CD4-positive, alpha-beta T cell treated with Interleukin-17A for 4 hours (primary cell): ENCODE measurements at regions not wholly inside any gene's neighbourhood (a gene's known extent, or its start where the extent isn't known, plus 50 kb on each side); places are given as distances from the start of the nearest gene placed in this dataset.
"Not testable (repeated sequence)": the region's sequence is repeated elsewhere in the genome, so short reads cannot be mapped to it uniquely, and the experiment has no call there.

Source experiments
- DNase-seq: peaks from one replicate; pipeline ENCODE4 v3.0.0-alpha.2; 2020; ENCODE audit warnings: mixed read lengths

DNA sequence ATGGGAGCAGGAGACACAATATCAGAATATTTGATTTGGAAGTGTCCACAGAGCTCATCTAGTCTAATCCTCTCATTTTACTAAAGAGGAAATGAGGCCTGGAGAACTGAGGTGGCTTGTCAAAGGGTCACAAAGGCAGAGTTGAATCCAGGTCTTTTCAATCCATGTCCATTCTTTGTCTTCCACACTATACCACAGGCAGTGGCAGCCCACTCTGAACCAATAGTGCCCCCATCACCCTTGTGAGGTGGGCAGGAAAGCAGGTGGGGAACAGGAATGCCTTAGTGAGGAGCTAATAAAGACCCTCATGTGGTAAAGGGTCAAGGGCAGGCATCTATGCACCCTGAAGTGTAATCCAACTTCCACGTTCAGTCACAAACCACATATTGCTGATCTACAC, 134.8 kb upstream of the EGLN3 start:
- no peak for DNase-seq

DNA sequence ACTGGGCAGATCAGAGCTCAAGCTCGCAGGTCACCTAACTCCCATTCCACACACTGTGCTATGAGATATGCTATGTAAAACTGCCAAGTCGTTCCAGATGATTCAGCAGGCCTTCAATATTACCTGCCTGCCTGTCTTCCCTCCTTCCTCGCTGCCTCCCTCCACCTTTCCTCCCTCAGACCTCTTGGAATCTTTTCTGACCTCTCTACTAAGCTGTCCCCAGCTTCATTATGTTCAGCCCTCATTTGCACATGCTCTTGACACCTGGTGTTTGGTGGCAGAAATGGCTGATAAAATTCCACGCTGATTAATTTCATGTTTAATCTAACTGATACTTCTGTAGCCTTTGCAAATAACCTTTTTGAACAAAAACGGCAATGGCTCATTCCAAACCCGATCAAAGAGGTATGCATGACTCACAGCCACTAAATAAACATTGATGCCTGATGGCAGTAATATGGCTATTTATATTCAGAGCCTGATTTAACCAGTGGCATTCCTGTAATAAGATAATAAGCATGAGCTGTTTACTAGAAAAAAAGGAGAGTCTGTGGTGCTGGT, 130.8 kb upstream of the EGLN3 start:
- DNase-seq = no peak

DNA sequence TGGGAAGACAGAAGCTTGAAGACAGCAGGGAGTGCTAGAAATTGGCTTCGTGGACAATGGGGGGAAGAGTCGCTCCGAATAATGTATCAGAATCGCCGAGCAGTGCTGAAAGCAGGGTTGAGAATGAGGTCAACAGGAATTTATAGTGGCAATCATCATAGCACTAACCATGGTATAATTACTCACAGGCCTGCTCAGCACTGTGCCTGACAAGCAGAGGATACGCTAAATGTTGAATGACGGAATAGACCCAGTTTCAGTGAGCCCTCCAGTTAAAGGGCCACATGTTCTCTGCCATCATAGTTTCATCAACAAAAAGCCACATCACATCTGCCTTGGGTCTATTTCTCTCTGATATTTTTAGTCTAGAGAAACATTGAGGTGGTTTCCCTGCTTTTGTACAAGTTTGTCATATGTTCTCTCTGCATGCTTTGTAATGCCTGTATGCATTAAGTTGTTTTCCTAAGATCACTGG, 130.3 kb upstream of the EGLN3 start:
- no peak for DNase-seq

DNA sequence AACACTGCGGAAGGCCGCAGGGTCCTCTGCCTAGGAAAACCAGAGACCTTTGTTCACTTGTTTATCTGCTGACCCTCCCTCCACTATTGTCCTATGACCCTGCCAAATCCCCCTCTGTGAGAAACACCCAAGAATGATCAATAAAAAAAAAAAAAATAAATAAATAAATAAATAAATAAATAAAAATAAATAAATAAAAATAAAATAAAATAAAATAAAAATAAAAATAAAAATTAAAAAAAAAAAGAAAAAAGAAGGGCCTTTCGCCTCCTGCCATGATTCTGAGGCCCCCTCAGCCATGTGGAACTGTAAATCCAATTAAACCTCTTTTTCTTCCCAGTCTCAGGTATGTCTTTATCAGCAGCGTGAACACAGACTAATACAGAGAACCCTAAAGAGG, 128.8 kb upstream of the EGLN3 start:
- not testable (repeated sequence) for DNase-seq

DNA sequence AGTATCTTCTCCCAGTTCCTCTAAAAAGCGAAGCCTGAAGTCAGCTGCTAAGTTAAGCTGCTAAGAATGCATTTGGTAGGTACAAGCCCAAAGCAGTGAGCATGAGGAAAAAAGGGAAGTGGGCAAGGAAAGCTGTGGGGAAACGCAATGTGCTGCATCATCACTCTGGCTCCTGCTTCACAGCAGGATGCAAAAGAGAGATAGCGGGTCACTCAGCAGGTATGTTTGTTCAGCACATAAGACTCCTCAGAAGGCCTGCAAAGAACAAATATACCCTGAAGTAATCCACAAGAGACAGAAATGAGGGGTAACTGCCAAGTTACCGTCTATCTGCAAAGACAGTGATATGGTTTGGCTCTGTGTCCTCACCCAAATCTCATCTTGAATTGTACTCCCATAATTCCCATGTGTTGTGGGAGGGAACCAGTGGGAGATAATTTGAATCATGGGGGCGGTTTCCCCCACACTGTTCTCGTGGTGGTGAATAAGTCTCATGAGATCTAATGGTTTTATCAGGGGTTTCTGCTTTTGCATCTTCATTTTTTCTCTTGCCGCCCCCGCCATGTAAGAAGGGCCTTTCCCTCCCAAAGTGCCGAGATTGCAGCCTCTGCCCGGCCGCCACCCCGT, 127.4 kb upstream of the EGLN3 start:
- no peak for DNase-seq

DNA sequence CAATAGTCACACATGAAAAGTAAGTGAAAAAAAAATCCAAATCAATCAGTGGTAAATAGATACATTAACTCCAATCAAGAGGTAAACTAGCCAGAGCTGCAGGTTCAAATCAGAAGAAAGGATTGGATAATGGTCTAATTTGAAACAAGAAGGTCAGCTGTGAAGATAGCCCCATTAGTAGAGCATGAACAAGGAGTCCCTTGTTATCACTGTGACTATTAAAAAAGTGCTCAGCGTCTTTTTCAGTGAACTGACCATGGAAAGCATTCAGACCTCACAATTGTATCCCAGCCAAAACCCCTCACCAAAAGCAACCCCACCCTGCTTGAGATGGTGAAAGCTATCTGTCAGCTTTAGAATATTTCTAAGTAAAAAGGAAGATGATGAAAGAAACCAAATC, 125.0 kb upstream of the EGLN3 start:
- no peak for DNase-seq

DNA sequence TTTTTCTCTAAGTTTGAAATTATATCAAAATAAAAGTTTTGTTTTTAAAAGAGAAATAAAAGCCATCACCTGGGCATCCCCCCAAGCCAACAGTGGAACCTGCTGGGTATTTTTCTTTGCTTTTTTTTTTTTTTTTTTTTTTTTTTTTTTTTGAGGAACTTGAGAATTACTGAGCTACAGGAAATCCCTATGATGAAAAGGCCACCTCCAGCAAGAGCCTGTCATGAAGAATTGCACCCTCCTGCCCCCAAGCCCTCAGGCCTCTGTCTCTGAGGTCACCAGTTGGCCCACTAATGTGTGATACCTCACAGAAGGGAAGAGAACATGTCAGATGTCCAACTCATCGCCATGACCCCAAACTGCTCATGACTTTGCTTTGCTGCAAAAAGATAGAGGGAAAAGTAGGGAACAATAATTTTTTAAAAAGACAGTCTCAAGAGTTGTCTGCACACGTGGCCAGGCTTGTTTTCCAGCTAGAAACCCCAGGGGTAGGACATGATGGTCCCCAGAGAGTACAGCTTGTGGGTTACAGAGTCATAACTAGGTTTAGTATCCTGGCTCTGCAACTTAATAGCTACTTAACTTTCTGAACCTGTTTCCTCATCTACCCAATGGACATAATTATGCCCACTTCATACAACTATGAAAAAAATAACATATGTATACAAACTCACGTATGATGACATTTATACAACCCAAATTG, 124.3 kb upstream of the EGLN3 start:
- DNase-seq = no peak

DNA sequence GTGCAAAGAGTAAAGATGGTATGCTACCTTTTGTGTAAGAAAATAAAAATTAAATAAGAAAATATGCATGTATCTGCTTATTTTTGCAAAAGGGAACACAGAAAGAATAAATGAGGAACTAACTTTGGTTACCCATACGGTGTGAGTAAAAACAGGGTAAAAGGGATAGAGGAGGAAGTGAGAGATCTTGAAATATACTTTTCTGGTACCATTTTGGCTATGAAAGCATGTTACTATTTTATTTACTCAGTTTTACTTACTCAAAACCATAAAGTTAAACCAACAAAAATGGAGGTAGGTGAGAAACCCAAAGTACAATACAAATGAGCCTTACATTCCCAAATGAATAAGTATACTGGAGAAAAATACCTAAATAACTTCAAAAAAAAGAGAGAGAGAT, 122.0 kb upstream of the EGLN3 start:
- no peak for DNase-seq

DNA sequence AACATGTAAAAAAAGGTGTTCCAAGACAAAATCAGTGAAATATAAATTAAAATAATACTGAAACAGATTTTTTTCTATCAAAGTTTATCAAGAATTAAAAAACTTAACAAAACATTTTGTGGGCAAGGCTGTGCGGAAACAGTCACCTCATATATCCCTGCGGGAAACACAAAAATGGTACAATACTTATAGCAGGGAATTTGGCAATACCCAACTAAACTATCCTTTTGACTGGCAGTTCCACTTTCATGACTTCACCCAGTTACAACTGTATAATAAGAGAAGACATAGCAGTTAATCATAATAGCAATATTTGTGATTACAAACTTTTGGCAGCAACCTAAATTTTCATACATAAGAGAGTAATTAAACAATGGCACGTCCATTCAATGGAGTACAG, 121.5 kb upstream of the EGLN3 start:
- no peak for DNase-seq

DNA sequence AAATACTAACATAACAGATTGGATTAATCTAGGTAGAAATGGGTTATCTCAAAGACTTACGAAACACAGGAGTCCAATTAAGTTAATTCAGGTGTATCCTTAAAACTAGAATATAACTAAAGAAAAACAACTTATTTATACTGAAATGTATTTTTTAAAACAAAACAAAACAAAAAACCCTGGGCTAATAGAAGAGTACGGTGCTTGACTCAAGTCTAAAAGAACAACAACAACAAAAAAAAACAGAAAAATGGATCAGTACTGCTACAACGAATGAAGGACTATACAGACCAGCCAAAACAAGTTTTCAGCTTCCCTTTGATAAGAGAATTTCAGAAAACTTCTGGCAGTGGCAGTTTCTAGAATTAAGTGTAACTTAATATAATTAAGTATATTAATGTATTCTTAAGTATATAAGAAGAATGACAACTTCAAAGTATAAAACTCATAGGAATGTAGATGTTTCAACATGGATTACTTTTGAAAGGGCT, 120.1 kb upstream of the EGLN3 start:
- no peak for DNase-seq

DNA sequence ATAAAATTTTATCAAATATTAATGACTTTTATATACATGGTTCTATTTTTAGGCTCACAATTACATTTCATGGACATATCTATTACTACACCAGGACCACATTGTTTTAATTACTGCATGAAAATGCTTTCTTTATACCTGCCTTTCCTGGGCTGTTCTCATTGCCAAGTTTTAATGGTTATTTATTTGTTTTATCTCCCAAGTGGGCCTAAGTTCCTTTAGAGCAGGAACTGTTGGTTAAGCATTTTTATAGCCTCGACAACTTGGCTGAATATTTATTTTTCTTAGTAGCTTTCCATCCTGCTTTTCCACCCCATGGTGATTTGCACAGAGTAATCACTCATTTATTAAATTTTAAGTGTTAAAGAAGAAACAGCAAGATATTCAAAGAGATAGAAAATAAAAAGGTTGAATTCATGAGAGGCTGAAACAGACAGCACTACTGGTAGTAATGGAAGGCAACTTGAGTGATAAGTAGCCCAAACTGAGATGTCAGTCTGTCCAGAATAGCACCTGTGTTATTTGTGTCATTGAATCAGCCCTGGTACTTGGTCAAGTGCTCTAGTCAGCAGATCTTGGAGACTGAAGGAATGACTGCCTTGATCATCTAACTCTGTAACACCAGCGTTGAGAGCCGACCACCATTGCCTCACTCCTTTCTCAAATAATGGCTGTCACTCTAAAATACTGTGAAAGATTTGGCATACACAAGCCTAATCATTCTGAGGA, 119.1 kb upstream of the EGLN3 start:
- DNase-seq = no peak

DNA sequence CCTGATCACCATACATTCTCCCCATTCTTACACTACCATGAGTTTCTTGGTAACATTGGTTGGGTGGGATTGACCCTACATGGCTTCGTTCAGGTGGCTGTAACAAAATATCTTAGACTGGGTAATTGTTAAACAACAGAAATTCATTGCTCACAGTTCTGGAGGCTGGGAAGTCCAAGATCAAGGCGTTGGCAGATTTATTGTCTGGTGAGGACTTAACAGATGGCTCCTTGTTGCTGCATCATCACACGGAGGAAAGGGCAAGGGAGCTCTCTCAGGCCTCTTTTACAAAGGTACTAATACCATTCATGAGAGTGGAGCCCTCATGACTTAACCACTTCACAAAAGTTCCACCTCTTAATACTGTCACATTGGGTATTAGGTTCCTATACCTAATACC, 116.7 kb upstream of the EGLN3 start:
- no peak for DNase-seq

DNA sequence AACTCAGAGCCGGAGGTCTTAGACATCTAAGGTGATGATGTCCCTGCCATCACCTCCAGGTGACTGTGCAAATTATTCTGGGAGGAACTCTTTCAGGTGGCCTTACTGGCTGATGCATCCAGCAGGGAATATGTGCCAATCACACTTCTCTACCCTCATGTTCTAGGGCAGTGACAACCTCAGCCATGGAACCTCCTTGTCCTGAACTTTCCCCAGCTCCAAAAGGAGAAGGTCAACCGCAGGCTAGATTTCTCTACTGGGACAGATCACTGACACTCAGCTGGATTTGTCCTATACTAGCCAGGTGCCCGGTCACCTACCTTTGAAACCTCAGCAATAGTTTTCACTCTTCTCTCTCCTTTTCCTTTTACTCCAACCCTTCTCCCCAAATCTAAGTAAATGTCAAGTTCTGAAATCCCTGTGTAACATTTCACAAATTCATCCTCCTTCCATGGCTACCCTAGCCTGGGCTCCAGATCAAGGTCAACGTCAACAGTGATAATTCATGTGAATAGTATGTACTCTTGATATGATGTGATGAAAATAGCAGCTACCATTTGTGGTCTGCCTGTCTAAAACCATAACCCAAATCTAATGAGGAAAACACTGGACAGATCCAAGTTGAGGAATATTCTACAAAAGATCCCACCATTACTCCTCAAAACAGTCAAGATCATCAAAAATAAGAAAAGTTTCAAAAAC, 115.0 kb upstream of the EGLN3 start:
- no peak for DNase-seq

DNA sequence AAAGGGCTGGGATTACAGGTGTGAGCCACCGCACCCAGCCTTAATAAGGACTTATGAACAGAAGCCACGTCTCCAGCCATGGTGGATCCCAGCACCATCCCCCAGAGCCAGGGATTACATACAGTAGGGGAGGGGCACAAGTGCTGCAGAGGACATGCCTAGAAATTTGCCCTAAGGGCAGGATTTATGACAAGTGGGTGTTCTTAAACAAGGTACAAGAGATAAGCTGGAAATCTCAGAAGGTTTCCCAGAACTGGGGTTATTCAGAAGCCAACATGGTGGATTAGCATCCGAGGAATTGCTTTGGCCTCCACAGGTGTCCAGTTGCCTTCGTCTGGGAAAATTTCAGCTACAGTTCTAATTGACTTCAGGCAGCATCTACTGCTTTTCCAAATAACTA, 114.4 kb upstream of the EGLN3 start:
- DNase-seq = no peak

DNA sequence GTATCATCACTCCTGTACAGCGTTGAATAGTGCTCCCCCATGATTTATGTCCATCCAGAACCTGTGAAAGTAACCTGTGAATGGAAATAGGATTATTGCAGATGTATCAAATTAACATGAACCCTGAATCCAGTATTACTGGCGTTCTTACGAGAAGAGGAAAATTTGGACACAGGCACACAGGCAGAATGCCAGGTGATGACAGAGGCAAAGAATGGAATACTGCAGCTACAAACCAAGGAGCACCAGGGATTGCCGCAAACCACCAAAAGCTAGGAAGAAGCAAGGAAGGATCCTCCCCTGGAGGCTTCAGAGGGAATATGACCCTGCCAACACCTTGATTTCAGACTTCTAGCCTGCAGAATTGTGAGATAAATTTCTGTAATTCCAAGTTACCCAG, 113.5 kb upstream of the EGLN3 start:
- DNase-seq = no peak

DNA sequence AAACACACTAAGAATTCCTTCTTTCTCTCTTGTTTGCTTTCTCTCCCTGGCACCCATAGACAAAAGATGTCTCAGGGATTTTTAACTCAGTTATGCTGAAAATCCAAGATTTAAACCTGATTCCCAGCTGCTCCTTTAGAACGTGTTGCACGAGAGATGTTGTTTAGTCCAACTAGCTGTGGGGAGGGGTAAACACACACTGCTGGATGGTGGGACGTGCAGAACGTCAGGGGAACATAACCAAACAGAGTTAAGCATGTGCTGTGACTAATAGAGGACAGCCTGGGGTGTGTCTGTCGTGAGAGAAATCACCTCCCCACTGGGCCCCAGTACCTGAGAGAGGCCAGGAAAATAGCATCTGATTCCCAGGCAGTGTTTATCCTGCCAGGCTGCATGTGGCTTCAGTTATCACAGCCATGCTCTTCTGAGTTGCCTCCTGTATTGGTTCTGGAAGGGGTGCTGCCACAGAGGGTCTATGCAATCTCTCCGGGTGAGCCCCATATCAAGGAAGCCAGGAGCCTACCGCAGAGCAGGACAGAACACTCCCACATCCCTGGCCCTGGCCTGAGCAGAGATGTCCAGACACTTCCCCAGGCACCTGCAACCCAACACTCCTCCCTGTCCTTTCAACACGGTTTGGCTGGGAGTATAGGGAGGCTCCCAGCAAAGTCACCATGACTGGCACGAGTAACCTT, 112.7 kb upstream of the EGLN3 start:
- DNase-seq = no peak

DNA sequence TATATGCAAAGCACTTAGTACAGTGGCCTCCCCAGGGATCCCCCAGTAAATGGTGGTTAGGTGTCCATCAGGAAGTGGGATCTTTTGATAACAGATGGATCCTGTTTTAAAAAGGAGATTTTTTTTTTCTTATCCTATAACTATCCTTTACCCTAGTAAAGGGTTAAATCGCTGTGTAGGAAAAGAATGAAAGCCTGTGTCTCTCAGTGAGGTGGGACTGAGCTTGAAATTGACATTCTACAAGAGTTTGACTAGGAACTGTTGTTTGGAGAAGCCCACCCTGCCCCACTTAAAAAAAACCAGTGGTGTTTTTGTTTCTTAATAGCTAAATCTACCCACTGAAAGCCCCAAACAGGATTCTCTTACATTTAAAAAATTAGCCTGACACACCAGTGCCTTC, 112.2 kb upstream of the EGLN3 start:
- DNase-seq = no peak

DNA sequence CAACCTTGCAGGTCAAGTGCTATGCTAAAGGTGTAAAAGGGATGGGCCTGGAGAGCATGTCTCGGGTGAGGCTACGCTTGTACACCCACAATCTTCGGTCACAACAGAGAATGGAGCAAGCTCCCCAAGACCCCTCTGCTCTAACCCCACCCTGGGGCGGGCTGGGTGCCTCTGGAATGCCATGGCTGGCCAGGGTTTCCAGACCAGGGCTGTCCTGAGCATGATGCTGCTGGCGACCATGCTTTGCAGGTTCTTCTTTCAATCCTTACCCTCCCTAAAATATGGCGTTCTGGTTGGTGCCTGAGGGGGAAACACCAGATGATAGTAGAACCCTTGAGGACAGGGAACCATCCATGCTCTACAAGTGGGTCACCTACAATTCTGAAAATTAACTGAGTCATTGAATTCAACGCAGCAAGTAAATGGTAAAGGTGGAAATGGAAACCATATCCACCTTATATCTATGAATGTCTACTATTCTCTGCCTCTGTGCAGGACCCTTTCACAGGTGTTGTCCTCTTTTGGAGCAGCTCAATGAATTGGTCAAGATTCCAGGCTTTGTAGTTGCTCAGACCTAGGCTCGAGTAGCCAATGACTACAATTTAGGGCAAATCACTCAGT, 111.6 kb upstream of the EGLN3 start:
- no peak for DNase-seq

DNA sequence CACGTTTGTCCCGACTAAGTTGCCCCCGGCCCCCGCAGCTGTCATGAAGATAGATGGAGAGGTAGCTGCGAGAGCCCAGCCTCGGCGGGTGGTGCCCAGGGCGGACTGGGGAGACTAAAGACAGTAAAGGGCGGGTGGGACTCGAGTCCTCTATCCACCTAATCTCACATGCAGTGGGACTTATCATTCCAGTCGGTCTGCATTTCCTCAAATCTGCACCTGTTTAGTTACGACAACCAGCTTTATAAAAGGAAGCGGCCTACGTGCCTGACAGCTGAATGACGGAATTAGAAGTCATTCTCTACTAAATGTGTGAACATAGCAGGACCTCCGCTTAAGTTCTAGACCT, 109.8 kb upstream of the EGLN3 start:
- DNase-seq = no peak

DNA sequence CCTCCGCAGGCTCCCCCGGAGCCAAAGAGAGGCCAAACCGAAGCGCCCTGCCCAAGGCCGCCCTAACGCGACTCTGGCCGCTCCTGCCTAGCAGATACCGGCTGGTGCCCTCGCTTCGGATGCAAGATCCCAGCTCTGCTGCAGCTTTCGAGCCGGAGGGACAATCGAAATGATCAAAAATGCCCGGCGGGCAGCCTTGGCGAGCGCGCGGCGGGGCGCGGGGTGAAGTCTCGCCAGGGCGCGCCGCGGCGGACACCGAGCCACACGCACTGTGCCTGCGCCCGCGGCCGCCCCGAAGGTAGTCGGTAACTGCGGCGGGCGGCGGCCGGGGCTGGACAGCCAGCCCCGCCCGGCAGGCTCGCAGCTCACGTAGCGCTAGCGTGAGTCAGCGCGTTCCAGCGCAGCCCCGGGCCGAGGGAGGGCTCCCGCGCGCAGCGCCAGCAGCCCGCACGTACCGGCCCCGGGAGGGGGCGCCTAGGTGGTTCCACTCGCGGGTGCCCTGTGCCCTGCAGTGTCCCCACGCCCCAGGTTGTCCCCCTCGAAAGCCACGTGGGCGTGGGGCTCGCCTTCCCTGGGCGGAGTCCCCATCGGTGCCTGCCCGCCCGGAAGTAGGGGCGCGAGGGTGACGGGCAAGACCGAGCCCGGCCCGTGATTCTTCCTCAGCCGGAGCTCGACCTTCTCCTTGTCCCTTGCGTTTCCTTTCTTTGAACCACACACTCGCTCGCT, 109.2 kb upstream of the EGLN3 start:
- peak; percentile 68 for DNase-seq
